ENCODE measurements at regions not wholly inside any gene's neighbourhood (a gene's known extent, or its start where the extent isn't known, plus 50 kb on each side); places are given as distances from the start of the nearest gene placed in this dataset.

GRCh38 chr12:31853977-31854376, 105.2 kb upstream of the RESF1 start:
- peak in 1 of 2 donors; percentile 29 for ATAC-seq (ENCODE audit: low FRiP score in 2 of 2)
- TF ChIP-seq EP300 (IDR thresholded peaks at IDR 0.05) (no peak), POLR2AphosphoS5 (IDR thresholded peaks at IDR 0.05) (no peak), CTCF (IDR thresholded peaks at IDR 0.05) (no peak), POLR2A (IDR thresholded peaks at IDR 0.05) (no peak)
- no peak for DNase-seq
- H3K36me3 ChIP-seq: no peaks in the 10 kb centered on the region
- H3K27ac ChIP-seq: peak overlapping the region; percentile 14 to 78 (median 42)
- peaks cover 0 to 8% (median 2%) of the 10 kb centered on the region in 4 donors for H3K4me1 ChIP-seq
- H3K9me3 ChIP-seq: peaks cover 3 to 16% (median 11%) of the 10 kb centered on the region in 4 donors
- H3K27me3 ChIP-seq: no peaks in the 10 kb centered on the region
- no peak overlapping the region for H3K4me3 ChIP-seq

GRCh38 chr12:31853520-31853919, 105.7 kb upstream of the RESF1 start:
- Histone ChIP-seq H3K36me3 (no peaks in the 10 kb centered on the region), H3K4me1 (peaks cover 0 to 8% (median 2%) of the 10 kb centered on the region in 4 donors), H3K4me3 (no peak overlapping the region), H3K27ac (peak overlapping the region; percentile 14 to 78 (median 42)), H3K9me3 (peaks cover 7 to 20% (median 16%) of the 10 kb centered on the region in 4 donors), H3K27me3 (no peaks in the 10 kb centered on the region)
- no peak for DNase-seq
- TF ChIP-seq POLR2AphosphoS5 (IDR thresholded peaks at IDR 0.05) (peak in 1 of 2 donors; percentile 43), CTCF (IDR thresholded peaks at IDR 0.05) (no peak)
- peak in 1 of 2 donors; percentile 80 for ATAC-seq (ENCODE audit: low FRiP score in 2 of 2)

DNA sequence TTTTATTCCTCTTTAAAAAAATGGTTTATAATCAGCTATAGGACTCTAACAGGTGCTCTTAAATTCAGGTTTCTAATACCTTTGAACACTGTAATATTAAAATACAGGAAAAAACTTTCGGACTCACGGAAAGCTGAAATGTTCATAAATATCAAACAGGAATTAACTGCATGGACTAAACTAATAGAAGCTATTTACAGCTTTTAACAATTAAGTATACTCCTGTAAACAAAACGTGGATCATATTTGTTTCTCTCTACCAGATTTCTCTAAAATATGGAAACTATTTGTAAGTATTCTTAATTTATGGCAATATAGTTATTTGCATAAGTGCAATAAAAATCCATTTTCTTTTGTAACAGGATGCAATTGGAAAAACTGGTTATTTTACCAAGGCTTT, 108.9 kb upstream of the RESF1 start:
- 64 to 82% methylated on average over 3 of the region's 3 CpGs for WGBS, 2 donors

GRCh38 chr12:31849090-31849687, 110.0 kb upstream of the RESF1 start:
- H3K4me3 ChIP-seq: no peak overlapping the region
- TF ChIP-seq POLR2A (IDR thresholded peaks at IDR 0.05): no peak
- no peak for TF ChIP-seq POLR2AphosphoS5 (IDR thresholded peaks at IDR 0.05)
- TF ChIP-seq CTCF (IDR thresholded peaks at IDR 0.05): no peak
- no peak for TF ChIP-seq EP300 (IDR thresholded peaks at IDR 0.05)
- ATAC-seq (ENCODE audit: low FRiP score in 2 of 2) (no peak), DNase-seq (no peak)
- peaks cover 7 to 32% (median 20%) of the 10 kb centered on the region in 4 donors for H3K9me3 ChIP-seq
- H3K4me1 ChIP-seq: peaks cover 0 to 8% (median under 1%) of the 10 kb centered on the region in 4 donors
- WGBS, 2 donors: 81 to 86% methylated on average over 3 of the region's 3 CpGs
- no peaks in the 10 kb centered on the region for H3K36me3 ChIP-seq
- no peak overlapping the region for H3K27ac ChIP-seq
- H3K27me3 ChIP-seq: no peaks in the 10 kb centered on the region

More for the DNA sequence above, 108.9 kb upstream of the RESF1 start:
- Histone ChIP-seq H3K27me3 (no peaks in the 10 kb centered on the region), H3K9me3 (peaks cover 7 to 32% (median 20%) of the 10 kb centered on the region in 4 donors), H3K4me1 (peaks cover 0 to 8% (median 2%) of the 10 kb centered on the region in 4 donors), H3K4me3 (no peak overlapping the region), H3K36me3 (no peaks in the 10 kb centered on the region), H3K27ac (no peak overlapping the region)
- TF ChIP-seq EP300 (IDR thresholded peaks at IDR 0.05) (no peak), POLR2A (IDR thresholded peaks at IDR 0.05) (no peak), POLR2AphosphoS5 (IDR thresholded peaks at IDR 0.05) (no peak), CTCF (IDR thresholded peaks at IDR 0.05) (no peak)
- no peak for DNase-seq
- no peak for ATAC-seq (ENCODE audit: low FRiP score in 2 of 2)

- no peaks in the 10 kb centered on the region for H3K36me3 ChIP-seq
- TF ChIP-seq CTCF (IDR thresholded peaks at IDR 0.05) (no peak), EP300 (IDR thresholded peaks at IDR 0.05) (no peak), POLR2A (IDR thresholded peaks at IDR 0.05) (no peak), POLR2AphosphoS5 (IDR thresholded peaks at IDR 0.05) (no peak)
- peaks cover 7 to 32% (median 20%) of the 10 kb centered on the region in 4 donors for H3K9me3 ChIP-seq
- DNase-seq: no peak
- H3K4me3 ChIP-seq: no peak overlapping the region
- no peaks in the 10 kb centered on the region for H3K4me1 ChIP-seq
- no peak for ATAC-seq (ENCODE audit: low FRiP score in 2 of 2)
- no peak overlapping the region for H3K27ac ChIP-seq
- H3K27me3 ChIP-seq: no peaks in the 10 kb centered on the region
These were observed 112.8 kb upstream of the RESF1 start for GRCh38 chr12:31846405-31846804.

Measured in upper lobe of left lung (tissue), 6 donors.